PC-3 (cell line): ENCODE measurements at regions not wholly inside any gene's neighbourhood (a gene's known extent, or its start where the extent isn't known, plus 50 kb on each side); places are given as distances from the start of the nearest gene placed in this dataset.

Experiments
- ATAC-seq: fragments of 200-7000 bp; cut with Tn5 transposase; 2 replicates; pipeline ENCODE4 v1.9.1; 2020; ENCODE audit warnings: mild to moderate bottlenecking, moderate library complexity
- BruUV-seq: library from RNA; stranded (reverse); fragments of 400-500 nt; replicated peaks from 2 replicates; lab custom pipeline; 2021; lab: Mats Ljungman, UMichigan
- CTCF ChIA-PET: fragments of 300-600 bp; sonication (Branson Sonifier 250); formaldehyde crosslinking; loops from one replicate; lab custom pipeline; 2022; ENCODE audit warnings: antibody characterized with exemption; lab: Charles Lee
- POLR2A ChIA-PET: fragments of 300-600 bp; sonication (Branson Sonifier 250); formaldehyde crosslinking; loops from one replicate; lab custom pipeline; 2022; ENCODE audit warnings: antibody characterized with exemption; ENCODE audit not compliant: unreplicated experiment; lab: Charles Lee
- DNase-seq: peaks from one replicate; pipeline ENCODE4 v3.0.0-alpha.2; 2015
- H2AFZ ChIP-seq: fragments of 300-600 bp; sonication (generic); 2 replicates; pipeline ENCODE4 v1.6.0; 2016; ENCODE audit warnings: antibody characterized with exemption, low read length
- H3F3A ChIP-seq: fragments of 300-600 bp; sonication (generic); one replicate; pipeline ENCODE4 v1.6.0; 2017; ENCODE audit warnings: antibody characterized with exemption, low read length, control low read depth, mild to moderate bottlenecking; ENCODE audit not compliant: unreplicated experiment
- H3K27ac ChIP-seq: fragments of 300-600 bp; sonication (generic); 2 replicates; pipeline ENCODE4 v1.5.1; 2016; ENCODE audit warnings: mild to moderate bottlenecking, low read length
- H3K27me3 ChIP-seq: fragments of 300-600 bp; sonication (generic); 2 replicates; pipeline ENCODE4 v1.6.1; 2016; ENCODE audit warnings: low read length, mixed read lengths
- H3K36me3 ChIP-seq: fragments of 300-600 bp; sonication (generic); 2 replicates; pipeline ENCODE4 v1.6.1; 2016; ENCODE audit warnings: low read depth, mixed run types, low read length, mixed read lengths
- H3K4me1 ChIP-seq: fragments of 300-600 bp; sonication (generic); 2 replicates; pipeline ENCODE4 v1.5.1; 2016; ENCODE audit warnings: low read length; ENCODE audit not compliant: insufficient read depth
- H3K4me2 ChIP-seq: fragments of 300-600 bp; sonication (generic); 2 replicates; pipeline ENCODE4 v1.6.0; 2016; ENCODE audit warnings: low read length
- H3K4me3 ChIP-seq: fragments of 300-600 bp; sonication (generic); 2 replicates; pipeline ENCODE4 v1.5.1; 2016; ENCODE audit warnings: mild to moderate bottlenecking, low read length, mixed read lengths
- H3K79me2 ChIP-seq: fragments of 300-600 bp; sonication (generic); 2 replicates; pipeline ENCODE4 v1.6.1; 2017; ENCODE audit warnings: low read length, mixed read lengths
- H3K9ac ChIP-seq: fragments of 300-600 bp; sonication (generic); 2 replicates; pipeline ENCODE4 v1.6.0; 2016; ENCODE audit warnings: mild to moderate bottlenecking, low read length
- H3K9me2 ChIP-seq: fragments of 300-600 bp; sonication (generic); replicated peaks from 2 replicates; pipeline ENCODE4 v1.6.1; 2016; ENCODE audit warnings: mixed run types, low read length, mixed read lengths
- H3K9me3 ChIP-seq: fragments of 300-600 bp; sonication (generic); 2 replicates; pipeline ENCODE4 v1.6.1; 2016; ENCODE audit warnings: low read length, mixed read lengths
- H4K20me1 ChIP-seq: fragments of 300-600 bp; sonication (generic); 2 replicates; pipeline ENCODE4 v1.6.1; 2016; ENCODE audit warnings: low read length, mixed read lengths
- CTCF ChIP-seq: fragments of 300-600 bp; sonication (generic); conservative IDR thresholded peaks from 2 replicates; pipeline ENCODE4 v1.5.1; 2017; ENCODE audit warnings: antibody characterized with exemption, low read depth, mild to moderate bottlenecking, low read length
- EZH2 ChIP-seq: fragments of 300-600 bp; sonication (generic); IDR thresholded peaks from one replicate; pipeline ENCODE4 v1.6.1; 2017; ENCODE audit warnings: antibody characterized with exemption, mild to moderate bottlenecking, low read length; ENCODE audit not compliant: unreplicated experiment
- EZH2phosphoT487 ChIP-seq: fragments of 300-600 bp; sonication (generic); IDR thresholded peaks from 2 replicates; pipeline ENCODE4 v1.6.1; 2018; ENCODE audit warnings: mild to moderate bottlenecking, antibody characterized with exemption, low read length, borderline replicate concordance
- intact Hi-C: fragments of 100-400 bp; cut with micrococcal nuclease; formaldehyde crosslinking; loops from 2 replicates; pipeline ENCODE4 v1.9.0; 2023

DNA sequence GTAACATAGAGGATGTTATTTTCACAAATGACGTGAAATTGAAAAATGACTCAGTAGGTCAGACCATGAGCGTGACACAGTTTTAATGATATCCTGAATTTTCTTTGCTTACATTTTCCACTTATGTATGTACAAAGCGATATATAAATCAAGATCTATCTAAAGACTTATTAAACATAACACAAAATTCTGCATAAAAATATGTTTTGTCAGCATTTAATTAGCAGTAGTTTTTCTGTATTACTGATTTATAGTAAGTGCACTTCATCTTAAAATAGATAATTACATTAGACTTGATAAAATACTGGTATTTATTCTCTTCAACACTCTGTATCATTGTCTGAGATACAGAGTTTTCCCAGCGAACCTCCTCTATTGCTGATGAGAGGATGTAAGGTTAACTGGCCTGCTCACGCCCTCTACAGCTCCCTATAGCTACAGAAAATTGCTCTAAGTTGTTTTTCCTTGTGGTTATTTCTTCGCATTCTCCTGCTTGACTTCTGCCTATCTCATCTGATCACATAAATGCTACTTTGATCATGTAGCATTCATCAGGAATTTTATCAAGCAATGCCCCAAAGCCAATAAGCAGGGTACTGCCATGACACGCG, 548.8 kb upstream of the REG3G start:
- H3K9me2 ChIP-seq, result no peaks in the 10 kb centered on the region
- no peaks in the 10 kb centered on the region for H3K9me3 ChIP-seq
- H3K4me1 ChIP-seq, result no peaks in the 10 kb centered on the region
- ChIA-PET POLR2A (no interaction called here), CTCF (no interaction called here)
- H3K4me3 ChIP-seq, result no peak overlapping the region
- no TSS peak for BruUV-seq
- H4K20me1 ChIP-seq, result no peaks in the 10 kb centered on the region
- no peak overlapping the region for H3K9ac ChIP-seq
- no peaks in the 10 kb centered on the region for H3K79me2 ChIP-seq
- no peaks in the 10 kb centered on the region for H3F3A ChIP-seq
- H3K27ac ChIP-seq, result no peak overlapping the region
- ATAC-seq, result no peak
- intact Hi-C loops, result no loop called here
- H3K4me2 ChIP-seq, result no peak overlapping the region
- no peak for DNase-seq
- H2AFZ ChIP-seq, result no peak overlapping the region
- no peaks in the 10 kb centered on the region for H3K27me3 ChIP-seq
- H3K36me3 ChIP-seq, result no peaks in the 10 kb centered on the region
- TF ChIP-seq CTCF (no peak), EZH2phosphoT487 (no peak), EZH2 (no peak)

GRCh38 chr2:78486565-78486964, 538.9 kb upstream of the REG3G start:
- intact Hi-C loops, result no loop called here
- H3F3A ChIP-seq, result no peaks in the 10 kb centered on the region
- H4K20me1 ChIP-seq, result no peaks in the 10 kb centered on the region
- ChIA-PET POLR2A (no interaction called here), CTCF (no interaction called here)
- DNase-seq (no peak), ATAC-seq (no peak)
- H3K4me3 ChIP-seq, result no peak overlapping the region
- H2AFZ ChIP-seq, result no peak overlapping the region
- no peaks in the 10 kb centered on the region for H3K79me2 ChIP-seq
- H3K9ac ChIP-seq, result no peak overlapping the region
- BruUV-seq, result no TSS peak
- H3K27me3 ChIP-seq, result no peaks in the 10 kb centered on the region
- no peak for TF ChIP-seq EZH2phosphoT487
- no peak for TF ChIP-seq EZH2
- no peak for TF ChIP-seq CTCF
- H3K4me1 ChIP-seq, result no peaks in the 10 kb centered on the region
- no peaks in the 10 kb centered on the region for H3K9me2 ChIP-seq
- H3K27ac ChIP-seq, result no peak overlapping the region
- H3K9me3 ChIP-seq, result no peaks in the 10 kb centered on the region
- H3K36me3 ChIP-seq, result no peaks in the 10 kb centered on the region
- H3K4me2 ChIP-seq, result 0 out of 2 replicates have a peak overlapping the region, but pooled peaks have one; percentile 16

DNA sequence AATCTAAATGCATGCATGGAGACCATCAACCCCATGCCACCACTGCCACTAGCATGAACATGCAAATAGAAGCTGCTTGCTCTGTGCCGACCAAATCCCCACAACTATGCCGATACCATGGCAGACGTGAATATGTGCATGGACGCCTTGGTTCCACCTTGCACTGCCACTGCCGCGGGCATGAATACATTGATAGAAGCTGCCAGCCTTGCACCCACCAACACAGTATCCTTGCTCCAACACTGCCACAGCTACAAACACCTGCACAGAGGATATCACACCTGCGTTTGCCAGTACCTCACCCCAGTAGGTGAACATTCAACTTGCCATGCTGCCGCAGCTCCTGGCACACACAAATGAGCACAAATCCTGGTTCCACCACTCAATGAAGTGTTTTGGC, 527.4 kb upstream of the REG3G start:
- BruUV-seq, result no TSS peak
- Histone ChIP-seq H3K9me3 (peaks cover 11% of the 10 kb centered on the region; the same call in 1 of the 2 replicates), H3K9me2 (no peaks in the 10 kb centered on the region), H3F3A (no peaks in the 10 kb centered on the region), H3K27ac (no peak overlapping the region), H3K79me2 (no peaks in the 10 kb centered on the region), H3K4me3 (no peak overlapping the region), H3K9ac (no peak overlapping the region), H4K20me1 (no peaks in the 10 kb centered on the region), H2AFZ (no peak overlapping the region), H3K36me3 (no peaks in the 10 kb centered on the region), H3K27me3 (no peaks in the 10 kb centered on the region), H3K4me2 (no peak overlapping the region), H3K4me1 (no peaks in the 10 kb centered on the region)
- intact Hi-C loops, result no loop called here
- ChIA-PET POLR2A (no interaction called here), CTCF (no interaction called here)
- no peak for ATAC-seq
- TF ChIP-seq EZH2, result no peak
- TF ChIP-seq EZH2phosphoT487, result no peak
- no peak for TF ChIP-seq CTCF
- DNase-seq, result no peak
